ENCODE measurements at regions not wholly inside any gene's neighbourhood (a gene's known extent, or its start where the extent isn't known, plus 50 kb on each side); places are given as distances from the start of the nearest gene placed in this dataset.
A peak's percentile ranks its signal among the peaks of the same experiment; 100 is the strongest.

DNA sequence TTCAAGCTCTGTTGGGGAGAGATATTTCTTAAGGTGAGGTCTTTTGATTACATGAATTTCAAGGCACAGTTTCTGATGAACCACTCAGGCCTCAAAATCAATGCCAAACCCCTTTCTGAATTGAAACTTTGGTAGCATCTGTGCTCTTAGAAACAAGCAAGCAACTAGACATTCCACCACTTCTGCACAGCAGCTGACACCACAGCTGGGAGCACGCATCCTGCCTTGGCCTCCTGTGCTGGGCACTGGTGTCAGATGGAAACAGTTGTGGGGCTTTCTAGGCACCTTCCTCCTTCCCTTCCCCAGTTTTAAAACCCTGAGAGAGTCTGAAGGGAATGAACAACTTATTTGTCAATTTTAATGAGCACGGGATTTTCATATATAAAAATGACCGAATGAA, 360.2 kb downstream of the ADGRL2 start:
- intact Hi-C loops (cut with DNase I; ENCODE audit: low total_unique reads), result no loop called here
- Histone ChIP-seq H3K36me3 (no peaks in the 10 kb centered on the region), H3K9me3 (no peaks in the 10 kb centered on the region), H3K27me3 (no peaks in the 10 kb centered on the region), H3K27ac (no peak overlapping the region), H3K4me1 (no peaks in the 10 kb centered on the region), H3K4me3 (no peak overlapping the region)
- TF ChIP-seq, protein P1, sequence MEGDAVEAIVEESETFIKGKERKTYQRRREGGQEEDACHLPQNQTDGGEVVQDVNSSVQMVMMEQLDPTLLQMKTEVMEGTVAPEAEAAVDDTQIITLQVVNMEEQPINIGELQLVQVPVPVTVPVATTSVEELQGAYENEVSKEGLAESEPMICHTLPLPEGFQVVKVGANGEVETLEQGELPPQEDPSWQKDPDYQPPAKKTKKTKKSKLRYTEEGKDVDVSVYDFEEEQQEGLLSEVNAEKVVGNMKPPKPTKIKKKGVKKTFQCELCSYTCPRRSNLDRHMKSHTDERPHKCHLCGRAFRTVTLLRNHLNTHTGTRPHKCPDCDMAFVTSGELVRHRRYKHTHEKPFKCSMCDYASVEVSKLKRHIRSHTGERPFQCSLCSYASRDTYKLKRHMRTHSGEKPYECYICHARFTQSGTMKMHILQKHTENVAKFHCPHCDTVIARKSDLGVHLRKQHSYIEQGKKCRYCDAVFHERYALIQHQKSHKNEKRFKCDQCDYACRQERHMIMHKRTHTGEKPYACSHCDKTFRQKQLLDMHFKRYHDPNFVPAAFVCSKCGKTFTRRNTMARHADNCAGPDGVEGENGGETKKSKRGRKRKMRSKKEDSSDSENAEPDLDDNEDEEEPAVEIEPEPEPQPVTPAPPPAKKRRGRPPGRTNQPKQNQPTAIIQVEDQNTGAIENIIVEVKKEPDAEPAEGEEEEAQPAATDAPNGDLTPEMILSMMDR (IDR thresholded peaks at IDR 0.05), result no peak
- TF ChIP-seq POLR2A (IDR thresholded peaks at IDR 0.05) (no peak), POLR2AphosphoS5 (IDR thresholded peaks at IDR 0.05) (no peak)
- DNase-seq (ENCODE audit: low spot score in 2 of 2), result no peak

DNA sequence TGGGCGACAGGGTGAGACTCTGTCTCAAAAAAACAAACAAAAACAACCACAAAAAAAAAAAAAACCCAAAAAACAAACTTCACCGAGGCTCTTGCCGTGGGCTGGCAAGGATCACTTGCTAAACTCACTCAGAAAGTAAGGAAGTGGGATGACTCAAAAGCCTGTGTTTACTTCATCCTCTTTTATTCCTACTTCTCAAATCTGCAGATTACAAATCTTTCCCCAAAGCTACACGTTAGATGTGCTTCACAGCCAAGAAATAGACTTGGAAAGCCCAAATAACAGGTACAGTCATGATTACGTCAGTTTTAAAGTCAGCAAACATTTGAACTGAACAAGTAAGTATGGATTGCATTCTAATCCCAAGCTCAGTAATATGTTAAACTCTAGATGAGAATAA, 359.3 kb downstream of the ADGRL2 start:
- intact Hi-C loops (cut with DNase I; ENCODE audit: low total_unique reads), result no loop called here
- Histone ChIP-seq H3K27ac (peak overlapping the region in 1 of 2 donors; percentile 19), H3K27me3 (no peaks in the 10 kb centered on the region)

DNA sequence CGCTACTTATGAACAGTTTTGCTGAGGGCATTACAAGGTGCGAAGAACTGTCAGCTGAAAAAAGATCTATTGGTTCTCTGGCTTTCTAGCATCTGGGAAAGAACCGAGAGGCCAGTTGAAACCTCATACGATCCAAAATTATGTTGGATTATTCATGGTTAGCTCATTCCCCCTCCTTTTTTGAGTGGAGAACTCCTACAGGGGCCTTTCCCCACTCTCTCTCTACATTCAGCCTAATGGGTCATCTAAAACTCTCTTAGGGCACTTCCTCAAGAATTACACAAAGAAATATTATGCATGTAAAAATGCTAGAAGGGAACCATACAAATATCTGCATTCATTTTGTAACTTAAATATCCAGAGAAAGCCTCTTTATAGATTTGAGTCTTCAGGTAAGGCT, 358.2 kb downstream of the ADGRL2 start:
- Histone ChIP-seq H3K36me3 (no peaks in the 10 kb centered on the region), H3K27ac (no peak overlapping the region), H3K9me3 (no peaks in the 10 kb centered on the region), H3K4me3 (no peak overlapping the region), H3K4me1 (no peaks in the 10 kb centered on the region), H3K27me3 (no peaks in the 10 kb centered on the region)
- TF ChIP-seq, protein P1 (IDR thresholded peaks at IDR 0.05), result no peak
- no peak for TF ChIP-seq POLR2AphosphoS5 (IDR thresholded peaks at IDR 0.05)
- no peak for TF ChIP-seq POLR2A (IDR thresholded peaks at IDR 0.05)
- intact Hi-C loops (cut with DNase I; ENCODE audit: low total_unique reads), result no loop called here
- DNase-seq (ENCODE audit: low spot score in 2 of 2), result no peak

More for the DNA sequence above, 359.3 kb downstream of the ADGRL2 start:
- Histone ChIP-seq H3K4me3 (no peak overlapping the region), H3K4me1 (no peaks in the 10 kb centered on the region), H3K9me3 (no peaks in the 10 kb centered on the region), H3K36me3 (no peaks in the 10 kb centered on the region)
- no peak for TF ChIP-seq POLR2A (IDR thresholded peaks at IDR 0.05)
- TF ChIP-seq, protein P1 (IDR thresholded peaks at IDR 0.05), result no peak
- no peak for TF ChIP-seq POLR2AphosphoS5 (IDR thresholded peaks at IDR 0.05)
- DNase-seq (ENCODE audit: low spot score in 2 of 2), result no peak

DNA sequence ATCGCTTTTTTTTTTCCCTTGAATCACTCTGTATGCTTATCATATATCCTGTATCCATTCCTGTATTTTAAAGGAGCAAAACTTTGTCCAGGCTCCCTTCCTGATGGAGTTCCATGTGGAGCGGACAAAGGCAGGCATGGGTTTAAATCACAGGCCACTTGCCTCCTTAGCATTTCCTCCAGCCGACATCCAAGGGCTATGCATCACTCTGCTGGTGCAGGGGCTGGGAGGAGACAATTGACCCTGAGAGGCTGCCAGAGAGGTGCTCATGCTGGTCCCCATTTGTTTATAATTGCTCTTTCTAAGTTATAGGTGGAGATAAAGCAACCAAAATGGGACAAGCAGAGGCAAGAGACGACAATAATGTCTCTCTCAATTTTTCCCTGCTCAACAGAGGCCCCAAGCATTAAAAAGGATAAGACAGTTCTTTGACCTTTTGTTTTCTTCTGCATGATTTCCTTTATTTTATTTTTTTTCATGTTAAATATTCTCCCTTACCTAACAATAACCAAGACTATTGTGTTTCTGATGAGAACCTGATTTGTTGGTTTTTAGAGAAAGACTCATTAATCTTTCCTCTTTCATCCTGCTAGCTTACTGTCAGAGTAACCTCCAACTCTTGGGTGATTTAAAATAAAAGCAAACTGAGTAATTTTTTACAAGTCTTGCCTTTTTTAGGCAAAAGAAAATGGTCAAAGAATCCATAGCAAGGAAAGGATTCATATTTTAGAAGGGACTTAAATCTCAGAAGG, 353.7 kb downstream of the ADGRL2 start:
- TF ChIP-seq POLR2A (IDR thresholded peaks at IDR 0.05), result no peak
- Histone ChIP-seq H3K4me1 (peaks cover 0 to 4% of the 10 kb centered on the region in 2 donors), H3K9me3 (no peaks in the 10 kb centered on the region), H3K27me3 (no peaks in the 10 kb centered on the region), H3K36me3 (no peaks in the 10 kb centered on the region), H3K4me3 (no peak overlapping the region), H3K27ac (no peak overlapping the region)
- no peak for DNase-seq (ENCODE audit: low spot score in 2 of 2)
- intact Hi-C loops (cut with DNase I; ENCODE audit: low total_unique reads), result no loop called here

DNA sequence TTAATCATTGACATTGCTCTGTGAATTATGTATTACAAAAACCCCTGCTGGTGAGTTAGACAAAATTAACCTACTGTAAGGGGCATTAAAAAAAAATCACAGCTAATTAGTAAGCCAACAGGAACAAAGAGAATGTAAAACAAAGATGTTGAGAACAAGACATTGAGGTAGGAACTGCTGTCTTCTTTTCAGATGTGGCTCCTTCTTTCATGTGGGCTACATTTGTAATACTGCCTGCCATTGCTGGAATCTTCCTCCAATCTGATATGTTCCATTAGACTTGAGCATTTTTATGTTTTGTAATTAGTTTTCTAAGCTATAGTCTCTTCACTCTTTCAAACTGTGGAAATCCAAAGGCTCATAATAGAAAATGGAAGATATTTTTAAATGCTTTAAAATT, 353.0 kb downstream of the ADGRL2 start:
- Histone ChIP-seq H3K36me3 (no peaks in the 10 kb centered on the region), H3K4me3 (no peak overlapping the region), H3K9me3 (no peaks in the 10 kb centered on the region), H3K27ac (no peak overlapping the region), H3K4me1 (peaks cover 0 to 4% of the 10 kb centered on the region in 2 donors), H3K27me3 (no peaks in the 10 kb centered on the region)
- intact Hi-C loops (cut with DNase I; ENCODE audit: low total_unique reads), result no loop called here
- TF ChIP-seq POLR2AphosphoS5 (IDR thresholded peaks at IDR 0.05), result no peak
- TF ChIP-seq, protein P1 (IDR thresholded peaks at IDR 0.05), result no peak
- no peak for TF ChIP-seq POLR2A (IDR thresholded peaks at IDR 0.05)
- no peak for DNase-seq (ENCODE audit: low spot score in 2 of 2)
